ENCODE measurements at regions not wholly inside any gene's neighbourhood (a gene's known extent, or its start where the extent isn't known, plus 50 kb on each side); places are given as distances from the start of the nearest gene placed in this dataset.

DNA sequence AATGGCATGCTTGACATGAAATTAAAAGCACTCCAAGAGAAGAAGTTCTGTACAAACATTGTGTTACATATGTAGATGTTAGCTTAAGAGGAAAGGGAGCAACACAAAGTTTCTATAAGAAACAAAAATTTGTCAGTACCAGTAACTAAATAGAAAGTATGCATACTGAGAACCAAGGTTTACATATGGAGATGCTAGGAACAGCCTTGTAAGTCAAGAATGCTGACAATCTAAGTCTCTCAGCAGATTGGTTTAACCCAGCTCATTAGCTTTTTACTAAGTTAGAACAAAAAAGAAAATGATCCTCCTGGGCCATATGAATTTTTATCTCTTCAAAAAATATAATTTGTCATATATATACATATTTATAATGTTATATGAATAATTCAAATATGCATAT, 2022.1 kb upstream of the ACO1 start:
- TF ChIP-seq, protein P1, sequence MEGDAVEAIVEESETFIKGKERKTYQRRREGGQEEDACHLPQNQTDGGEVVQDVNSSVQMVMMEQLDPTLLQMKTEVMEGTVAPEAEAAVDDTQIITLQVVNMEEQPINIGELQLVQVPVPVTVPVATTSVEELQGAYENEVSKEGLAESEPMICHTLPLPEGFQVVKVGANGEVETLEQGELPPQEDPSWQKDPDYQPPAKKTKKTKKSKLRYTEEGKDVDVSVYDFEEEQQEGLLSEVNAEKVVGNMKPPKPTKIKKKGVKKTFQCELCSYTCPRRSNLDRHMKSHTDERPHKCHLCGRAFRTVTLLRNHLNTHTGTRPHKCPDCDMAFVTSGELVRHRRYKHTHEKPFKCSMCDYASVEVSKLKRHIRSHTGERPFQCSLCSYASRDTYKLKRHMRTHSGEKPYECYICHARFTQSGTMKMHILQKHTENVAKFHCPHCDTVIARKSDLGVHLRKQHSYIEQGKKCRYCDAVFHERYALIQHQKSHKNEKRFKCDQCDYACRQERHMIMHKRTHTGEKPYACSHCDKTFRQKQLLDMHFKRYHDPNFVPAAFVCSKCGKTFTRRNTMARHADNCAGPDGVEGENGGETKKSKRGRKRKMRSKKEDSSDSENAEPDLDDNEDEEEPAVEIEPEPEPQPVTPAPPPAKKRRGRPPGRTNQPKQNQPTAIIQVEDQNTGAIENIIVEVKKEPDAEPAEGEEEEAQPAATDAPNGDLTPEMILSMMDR (IDR thresholded peaks at IDR 0.05; ENCODE audit: low read depth, low read length, poor library complexity, severe bottlenecking), result no peak
- no peak for TF ChIP-seq EZH2phosphoT487 (IDR thresholded peaks at IDR 0.05; ENCODE audit: borderline replicate concordance, low read length)

Data from DOHH2 (cell line).